GM18951 (cell line): ENCODE measurements at regions not wholly inside any gene's neighbourhood (a gene's known extent, or its start where the extent isn't known, plus 50 kb on each side); places are given as distances from the start of the nearest gene placed in this dataset.
"Not testable (repeated sequence)": the region's sequence is repeated elsewhere in the genome, so short reads cannot be mapped to it uniquely, and the experiment has no call there.

ENCODE experiments used
- POLR2A ChIP-seq: IDR thresholded peaks from 4 replicates; pipeline ENCODE4 v1.6.1; 2011; ENCODE audit warnings: mild to moderate bottlenecking; ENCODE audit not compliant: insufficient read length, insufficient read depth; ENCODE audit errors: extremely low read depth
- in situ Hi-C: fragments of 300-500 bp; cut with MboI; formaldehyde crosslinking; loops from one replicate; pipeline ENCODE4 v1.12.0; 2022; ENCODE audit warnings: low sequenced_read_pairs, mixed read lengths, inconsistent platforms; ENCODE audit not compliant: unreplicated experiment

DNA sequence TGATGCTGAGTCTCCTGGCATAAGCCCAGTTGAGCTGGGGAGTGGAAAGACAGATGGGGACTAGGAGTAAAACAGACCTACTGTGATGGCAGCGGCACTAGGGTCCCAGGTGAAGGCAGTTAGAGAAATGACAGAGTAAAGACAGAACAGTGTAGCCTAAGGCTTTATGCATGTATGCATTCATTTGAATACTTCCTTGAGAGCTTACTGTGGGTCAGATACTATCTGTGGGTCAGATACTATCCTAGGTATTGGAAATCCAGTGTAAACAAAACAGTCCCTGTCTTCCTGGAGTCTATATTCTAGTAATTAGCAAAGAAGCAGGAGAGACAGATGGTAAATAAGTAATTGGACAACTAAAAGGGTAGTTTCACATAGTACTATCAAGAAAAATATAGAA, 73.7 kb upstream of the LRCH1 start:
- TF ChIP-seq POLR2A, result no peak
- in situ Hi-C loops, result no loop called here

- in situ Hi-C loops, result no loop called here
- no peak for TF ChIP-seq POLR2A
These were observed 74.3 kb upstream of the LRCH1 start for GRCh38 chr13:46478651-46479050.

DNA sequence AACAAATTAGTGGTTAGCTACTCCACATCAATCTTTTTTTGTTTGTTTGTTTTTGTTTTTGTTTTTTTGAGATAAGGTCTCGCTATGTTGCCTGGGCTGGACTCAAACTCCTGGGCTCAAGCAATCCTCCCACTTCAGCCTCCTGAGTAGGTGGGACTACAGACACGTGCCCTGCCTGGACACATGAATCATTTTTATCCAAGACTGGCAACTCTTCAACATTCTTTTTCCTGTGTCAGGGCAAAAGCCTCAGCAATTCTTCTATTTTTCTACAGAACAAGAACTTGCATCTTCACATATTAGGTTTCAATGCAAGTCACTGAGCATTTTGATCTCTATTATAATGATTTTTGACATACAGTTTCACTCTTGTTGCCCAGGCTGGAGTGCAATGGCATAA, 76.8 kb upstream of the LRCH1 start:
- in situ Hi-C loops, result no loop called here

DNA sequence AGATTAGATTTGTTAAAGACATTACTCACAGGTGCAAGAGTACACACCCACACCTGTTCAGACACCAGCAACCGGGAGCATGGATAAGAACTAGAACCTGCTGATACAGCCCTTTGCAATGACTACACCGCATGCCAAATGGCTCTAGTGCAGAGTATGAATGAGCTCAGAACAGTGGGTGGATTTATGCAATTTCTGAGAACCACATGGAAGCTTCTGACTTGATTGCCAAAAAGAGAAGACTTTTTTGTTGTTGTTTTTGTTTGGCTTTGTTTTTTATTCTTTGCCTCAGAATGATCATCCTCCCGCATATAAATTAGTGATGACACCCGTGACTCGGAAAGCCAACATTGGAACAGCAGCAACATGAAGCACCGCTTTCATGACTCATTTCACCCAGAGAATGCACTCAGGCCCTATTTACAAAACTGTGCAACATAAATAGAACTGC, 77.4 kb upstream of the LRCH1 start:
- TF ChIP-seq POLR2A, result no peak
- in situ Hi-C loops, result no loop called here

More for the DNA sequence above, 76.8 kb upstream of the LRCH1 start:
- no peak for TF ChIP-seq POLR2A

DNA sequence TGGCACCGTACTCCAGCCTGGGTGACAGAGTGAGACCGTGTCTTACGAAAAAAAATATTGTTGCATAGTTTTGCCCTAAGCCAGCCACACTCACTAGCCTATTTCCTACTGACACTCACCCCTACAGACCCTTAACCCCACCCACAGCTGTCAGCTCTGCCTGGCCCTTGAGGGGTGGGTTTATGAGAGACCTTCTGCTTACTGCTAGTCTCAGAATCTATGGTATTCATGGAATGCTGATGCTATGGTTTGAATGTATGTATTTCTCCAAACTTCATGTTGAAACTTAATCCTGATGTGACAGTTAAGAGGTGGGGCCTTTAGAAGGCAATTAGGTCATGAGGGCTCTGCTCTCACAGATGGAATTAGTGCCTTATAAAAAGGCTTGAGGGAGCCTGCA, 79.2 kb upstream of the LRCH1 start:
- in situ Hi-C loops, result no loop called here

GRCh38 chr13:46472384-46472783, 80.6 kb upstream of the LRCH1 start:
- in situ Hi-C loops, result no loop called here

More for the DNA sequence above, 79.2 kb upstream of the LRCH1 start:
- TF ChIP-seq POLR2A, result no peak

DNA sequence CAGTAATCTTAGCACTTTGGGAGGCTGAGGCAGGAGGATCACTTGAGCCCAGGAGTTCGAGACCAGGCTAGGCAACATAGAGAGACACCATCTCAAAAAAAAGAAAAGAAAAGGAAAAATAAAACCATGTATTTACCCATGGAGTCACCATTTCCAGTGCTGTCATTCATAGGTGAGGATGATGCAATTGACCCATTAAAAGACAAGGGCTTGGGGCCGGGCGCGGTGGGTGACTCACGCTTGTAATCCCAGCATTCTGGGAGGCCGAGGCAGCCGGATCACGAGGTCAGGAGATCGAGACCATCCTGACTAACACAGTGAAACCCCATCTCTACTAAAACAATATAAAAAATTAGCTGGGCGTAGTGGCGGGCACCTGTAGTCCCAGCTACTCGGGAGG, 82.6 kb upstream of the RUBCNL start:
- in situ Hi-C loops, result not testable (repeated sequence)

More at GRCh38 chr13:46472384-46472783, 80.6 kb upstream of the LRCH1 start:
- TF ChIP-seq POLR2A, result no peak

- TF ChIP-seq POLR2A, result no peak
- in situ Hi-C loops, result no loop called here
These were observed 81.8 kb upstream of the RUBCNL start for GRCh38 chr13:46468570-46469463.

- in situ Hi-C loops, result not testable (repeated sequence)
These were observed 80.6 kb upstream of the RUBCNL start for GRCh38 chr13:46467694-46468093.

GRCh38 chr13:46466074-46466473, 79.0 kb upstream of the RUBCNL start:
- in situ Hi-C loops, result not testable (repeated sequence)

GRCh38 chr13:46463719-46464118, 76.7 kb upstream of the RUBCNL start:
- TF ChIP-seq POLR2A, result no peak
- in situ Hi-C loops, result no loop called here

DNA sequence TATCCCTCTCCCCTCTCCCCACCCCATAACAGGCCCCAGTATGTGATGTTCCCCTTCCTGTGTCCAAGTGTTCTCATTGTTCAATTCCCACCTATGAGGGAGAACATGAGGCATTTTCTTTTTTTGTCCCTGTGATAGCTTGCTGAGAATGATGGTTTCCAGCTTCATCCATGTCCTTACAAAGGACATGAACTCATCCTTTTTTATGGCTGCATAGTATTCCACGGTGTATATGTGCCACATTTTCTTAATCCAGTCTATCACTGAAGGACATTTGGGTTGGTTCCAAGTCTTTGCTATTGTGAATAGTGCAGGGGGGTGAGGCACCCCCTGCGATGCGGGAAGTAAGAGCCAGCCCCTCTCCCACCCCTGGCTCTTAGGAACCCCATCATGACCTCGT, 73.2 kb upstream of the RUBCNL start:
- in situ Hi-C loops, result not testable (repeated sequence)

DNA sequence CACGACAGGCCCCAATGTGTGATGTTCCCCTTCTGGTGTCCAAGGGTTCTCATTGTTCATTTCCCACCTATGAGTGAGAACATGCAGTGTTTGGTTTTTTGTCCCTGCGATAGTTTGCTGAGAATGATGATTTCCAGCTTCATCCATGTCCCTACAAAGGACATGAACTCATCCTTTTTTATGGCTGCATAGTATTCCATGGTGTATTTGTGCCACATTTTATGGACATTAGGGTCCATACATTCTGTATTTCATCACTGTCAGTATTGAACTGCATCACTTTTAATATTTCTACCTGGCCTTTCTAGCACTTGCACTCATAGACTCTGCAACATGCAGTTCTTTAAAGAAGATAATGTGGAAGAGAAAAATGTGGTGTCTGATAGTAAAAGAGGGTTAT, 70.2 kb upstream of the RUBCNL start:
- in situ Hi-C loops, result not testable (repeated sequence)

DNA sequence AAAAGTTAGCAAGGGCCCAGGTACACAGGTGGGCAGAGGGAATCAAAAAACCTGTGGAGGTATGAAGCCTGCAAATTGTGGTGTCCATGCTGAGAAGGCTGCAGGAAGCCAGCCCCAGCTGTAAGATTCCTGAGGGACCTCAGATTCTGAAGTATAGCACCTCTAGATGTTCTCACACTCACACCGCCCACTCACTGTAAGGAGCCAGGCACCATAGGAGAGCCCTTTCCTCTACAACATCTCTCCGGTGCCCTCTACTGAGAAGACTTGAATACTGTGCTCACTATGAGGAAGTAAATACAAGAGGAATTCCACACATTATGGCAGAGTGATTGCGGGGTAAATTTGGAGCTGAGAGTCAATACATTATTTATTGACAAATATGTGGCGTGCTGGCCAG, 68.9 kb upstream of the RUBCNL start:
- in situ Hi-C loops, result not testable (repeated sequence)

DNA sequence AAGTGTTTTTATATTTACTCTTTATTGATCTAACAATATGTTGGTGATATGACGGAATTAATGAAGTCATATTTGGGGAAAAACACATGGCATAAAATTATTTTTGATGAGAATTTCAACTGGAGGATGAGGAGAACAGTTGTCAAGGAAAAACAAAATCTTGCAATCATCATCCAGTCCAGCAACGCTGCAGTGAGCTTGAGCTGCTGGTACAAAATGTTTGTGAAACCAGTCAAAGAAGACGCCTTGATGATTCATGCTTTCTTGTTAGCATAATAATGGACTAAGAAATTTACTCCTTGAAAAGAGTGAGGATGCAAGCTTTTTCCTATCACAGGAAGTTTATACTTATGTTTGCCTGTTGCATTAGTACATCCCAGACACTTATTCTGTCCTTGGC, 64.1 kb upstream of the RUBCNL start:
- in situ Hi-C loops, result not testable (repeated sequence)

DNA sequence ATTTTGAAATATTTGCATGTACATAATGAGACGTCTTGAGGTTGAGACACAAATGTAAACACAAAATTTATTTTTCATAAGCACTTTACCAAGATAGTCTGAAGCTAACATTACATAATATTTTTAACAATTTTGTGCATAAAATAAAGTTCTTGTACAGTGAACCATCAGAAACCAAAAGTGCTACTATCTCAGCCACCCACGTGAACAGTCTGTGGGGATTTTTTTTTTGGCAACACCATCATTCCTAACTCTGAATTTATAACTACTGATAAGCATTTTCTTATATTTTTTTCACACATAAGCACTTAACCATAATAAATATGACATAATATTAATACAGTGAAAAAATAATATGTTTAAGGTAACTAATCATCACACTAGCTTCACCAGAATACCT, 62.9 kb upstream of the RUBCNL start:
- in situ Hi-C loops, result not testable (repeated sequence)

GRCh38 chr13:46448148-46448547, 61.1 kb upstream of the RUBCNL start:
- in situ Hi-C loops, result not testable (repeated sequence)

DNA sequence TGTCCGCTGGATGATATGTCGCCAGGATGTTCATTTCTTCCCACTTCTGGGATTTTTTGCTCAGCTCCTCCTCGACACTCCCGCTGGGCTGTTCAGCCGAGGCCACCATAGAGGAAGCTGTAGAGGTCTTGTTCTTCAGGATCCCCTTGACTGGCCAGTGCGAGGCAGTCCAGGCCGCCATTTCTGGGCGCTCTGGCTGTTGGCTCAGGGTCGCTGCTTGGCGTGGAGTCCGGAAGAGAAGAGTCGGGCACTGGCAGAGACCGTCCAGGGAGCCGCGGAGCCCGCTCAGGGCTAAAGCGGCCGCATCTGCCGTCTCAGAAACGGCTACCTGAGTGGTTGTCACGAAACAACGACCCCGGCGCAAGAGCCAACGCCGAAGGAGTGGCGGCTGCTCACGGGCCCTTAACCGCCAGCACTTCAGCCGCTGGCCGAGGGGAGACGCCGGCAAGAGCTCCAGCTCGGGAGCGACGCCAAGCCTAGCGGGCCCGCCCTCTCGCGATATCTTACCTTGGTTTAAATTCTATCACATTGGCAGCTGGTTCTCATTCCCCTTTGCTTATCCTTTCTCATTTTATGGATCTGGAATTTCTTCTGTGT, 50.9 kb upstream of the RUBCNL start:
- in situ Hi-C loops, result not testable (repeated sequence)
